ENCODE measurements at regions not wholly inside any gene's neighbourhood (a gene's known extent, or its start where the extent isn't known, plus 50 kb on each side); places are given as distances from the start of the nearest gene placed in this dataset.

GRCh38 chr3:113156816-113157333, 54.5 kb upstream of the BOC start:
- DNase-seq (no peak), ATAC-seq (no peak)
- Mint-ChIP-seq H3K27me3 (peaks cover under 1% of the 10 kb centered on the region), H3K36me3 (ENCODE audit: low read depth) (no peaks in the 10 kb centered on the region), H3K4me1 (ENCODE audit: low read depth) (no peaks in the 10 kb centered on the region), H3K27ac (no peak overlapping the region), H3K4me3 (no peak overlapping the region), H3K9me3 (no peaks in the 10 kb centered on the region)
- no peak for TF ChIP-seq CTCF (IDR thresholded peaks at IDR 0.05)
- CTCF ChIA-PET = no interaction called here
- POLR2A ChIA-PET = no interaction called here
- intact Hi-C loops (cut with micrococcal nuclease) = no loop called here

- Mint-ChIP-seq H3K36me3 (ENCODE audit: low read depth) (no peaks in the 10 kb centered on the region), H3K27me3 (peaks cover 2% of the 10 kb centered on the region), H3K4me3 (no peak overlapping the region), H3K9me3 (no peaks in the 10 kb centered on the region), H3K27ac (no peak overlapping the region), H3K4me1 (ENCODE audit: low read depth) (no peaks in the 10 kb centered on the region)
- CTCF ChIA-PET = no interaction called here
- POLR2A ChIA-PET = no interaction called here
- TF ChIP-seq CTCF (IDR thresholded peaks at IDR 0.05) = no peak
- no peak for ATAC-seq
- intact Hi-C loops (cut with micrococcal nuclease) = no loop called here
- no peak for DNase-seq
These were observed 53.8 kb upstream of the BOC start for GRCh38 chr3:113157408-113158030.

- Mint-ChIP-seq H3K27me3 (peaks cover 2% of the 10 kb centered on the region), H3K4me3 (no peak overlapping the region), H3K36me3 (ENCODE audit: low read depth) (no peaks in the 10 kb centered on the region), H3K9me3 (no peaks in the 10 kb centered on the region), H3K4me1 (ENCODE audit: low read depth) (no peaks in the 10 kb centered on the region), H3K27ac (no peak overlapping the region)
- no peak for ATAC-seq
- ChIA-PET POLR2A (no interaction called here), CTCF (no interaction called here)
- DNase-seq = no peak
- intact Hi-C loops (cut with micrococcal nuclease) = no loop called here
- no peak for TF ChIP-seq CTCF (IDR thresholded peaks at IDR 0.05)
These were observed 53.2 kb upstream of the BOC start for GRCh38 chr3:113158171-113158570.
